ENCODE measurements at regions not wholly inside any gene's neighbourhood (a gene's known extent, or its start where the extent isn't known, plus 50 kb on each side); places are given as distances from the start of the nearest gene placed in this dataset.

- TF ChIP-seq CTCF (IDR thresholded peaks at IDR 0.05; ENCODE audit: insufficient read depth, low read depth, low read length) (no peak), EZH2 (IDR thresholded peaks at IDR 0.05; ENCODE audit: insufficient read depth, low read length) (no peak)
Measured at GRCh38 chr2:15771124-15771523, 169.2 kb upstream of the MYCN start.

All from astrocyte (in vitro differentiated cells and primary cell).